HCT116 (cell line): ENCODE measurements at regions not wholly inside any gene's neighbourhood (a gene's known extent, or its start where the extent isn't known, plus 50 kb on each side); places are given as distances from the start of the nearest gene placed in this dataset.

ENCODE experiments used
- EZH2phosphoT487 ChIP-seq: fragments of 200-600 bp; IDR thresholded peaks from 2 replicates; pipeline ENCODE4 v1.6.1; 2018; ENCODE audit warnings: antibody characterized with exemption, borderline replicate concordance
- POLR2A ChIP-seq: IDR thresholded peaks from 2 replicates; pipeline ENCODE4 v1.7.0; 2011; ENCODE audit warnings: borderline replicate concordance; ENCODE audit not compliant: insufficient read depth, insufficient read length; ENCODE audit errors: extremely low read depth
- TF ChIP-seq, protein P1 (sequence below), 3 experiments: fragments of 200-600 bp in 1 of 3; sonication (generic) in 1 of 3; IDR thresholded peaks in 2 of 3; conservative IDR thresholded peaks in 1 of 3; 2 replicates each; pipeline ENCODE4 v1.5.1; 2012 to 2017; ENCODE audit warnings: low read depth in 2 of 3, low read length in 2 of 3, antibody characterized with exemption in 1 of 3, borderline replicate concordance in 1 of 3, control low read depth in 1 of 3, mild to moderate bottlenecking in 1 of 3, mixed read lengths in 1 of 3, mixed run types in 1 of 3, moderate library complexity in 1 of 3; ENCODE audit not compliant: insufficient read depth in 1 of 3
- TF ChIP-seq, protein P2 (sequence below): IDR thresholded peaks from 2 replicates; pipeline ENCODE4 v1.6.1; 2012

DNA sequence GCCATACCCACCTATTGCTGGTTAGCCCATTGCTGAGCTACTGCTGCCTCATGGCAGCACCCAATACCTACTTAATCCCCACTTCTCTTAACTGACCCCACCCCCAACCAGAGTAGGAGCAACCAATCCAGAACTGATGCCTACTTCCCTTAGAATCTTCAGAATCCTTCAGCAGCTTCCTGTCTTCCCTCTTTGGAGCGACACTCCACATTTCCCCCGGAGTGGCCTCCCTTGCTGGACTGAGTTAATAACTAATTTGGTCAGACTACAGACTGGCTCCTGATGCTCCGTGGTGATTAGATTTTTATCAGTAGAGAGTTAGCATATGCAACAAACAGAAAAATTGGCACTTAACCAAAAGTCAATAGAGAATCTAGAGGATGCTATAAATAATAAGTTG, 51.2 kb upstream of the UBR2 start:
- TF ChIP-seq, protein P1, sequence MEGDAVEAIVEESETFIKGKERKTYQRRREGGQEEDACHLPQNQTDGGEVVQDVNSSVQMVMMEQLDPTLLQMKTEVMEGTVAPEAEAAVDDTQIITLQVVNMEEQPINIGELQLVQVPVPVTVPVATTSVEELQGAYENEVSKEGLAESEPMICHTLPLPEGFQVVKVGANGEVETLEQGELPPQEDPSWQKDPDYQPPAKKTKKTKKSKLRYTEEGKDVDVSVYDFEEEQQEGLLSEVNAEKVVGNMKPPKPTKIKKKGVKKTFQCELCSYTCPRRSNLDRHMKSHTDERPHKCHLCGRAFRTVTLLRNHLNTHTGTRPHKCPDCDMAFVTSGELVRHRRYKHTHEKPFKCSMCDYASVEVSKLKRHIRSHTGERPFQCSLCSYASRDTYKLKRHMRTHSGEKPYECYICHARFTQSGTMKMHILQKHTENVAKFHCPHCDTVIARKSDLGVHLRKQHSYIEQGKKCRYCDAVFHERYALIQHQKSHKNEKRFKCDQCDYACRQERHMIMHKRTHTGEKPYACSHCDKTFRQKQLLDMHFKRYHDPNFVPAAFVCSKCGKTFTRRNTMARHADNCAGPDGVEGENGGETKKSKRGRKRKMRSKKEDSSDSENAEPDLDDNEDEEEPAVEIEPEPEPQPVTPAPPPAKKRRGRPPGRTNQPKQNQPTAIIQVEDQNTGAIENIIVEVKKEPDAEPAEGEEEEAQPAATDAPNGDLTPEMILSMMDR (IDR thresholded peaks at IDR 0.05 in 2 of 3, conservative IDR thresholded peaks at IDR 0.05 in 1 of 3; ENCODE audit: borderline replicate concordance in 1 of 3, insufficient read depth in 1 of 3, low read depth in 2 of 3, low read length in 2 of 3) = no peak
- TF ChIP-seq EZH2phosphoT487 (no peak), POLR2A (no peak)
- TF ChIP-seq, protein P2, sequence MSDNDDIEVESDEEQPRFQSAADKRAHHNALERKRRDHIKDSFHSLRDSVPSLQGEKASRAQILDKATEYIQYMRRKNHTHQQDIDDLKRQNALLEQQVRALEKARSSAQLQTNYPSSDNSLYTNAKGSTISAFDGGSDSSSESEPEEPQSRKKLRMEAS = no peak
